CD4-positive, alpha-beta memory T cell (primary cell): ENCODE measurements at regions not wholly inside any gene's neighbourhood (a gene's known extent, or its start where the extent isn't known, plus 50 kb on each side); places are given as distances from the start of the nearest gene placed in this dataset.

Source experiments
- CTCF ChIA-PET: fragments of 350-600 bp; sonication (Branson Sonifier 250); formaldehyde crosslinking; loops from one replicate; lab custom pipeline; 2021; ENCODE audit warnings: inconsistent platforms; ENCODE audit not compliant: partially characterized antibody; lab: Charles Lee
- POLR2A ChIA-PET: fragments of 350-600 bp; sonication (Branson Sonifier 250); formaldehyde crosslinking; loops from one replicate; lab custom pipeline; 2021; ENCODE audit not compliant: partially characterized antibody; lab: Charles Lee
- DNase-seq, 5 donors: peaks; one replicate each; pipeline versions ENCODE4 v3.0.0 to v3.0.0-alpha.2; 2020 to 2022; ENCODE audit warnings: mixed read lengths in 1 of 5
- H3K27ac ChIP-seq: one replicate; pipeline ENCODE4 v1.7.0; 2013; ENCODE audit warnings: low read depth, low read length
- H3K27me3 ChIP-seq: 2 replicates; pipeline ENCODE4 v1.7.0; 2013; ENCODE audit warnings: mild to moderate bottlenecking, low read length, moderate library complexity; ENCODE audit not compliant: insufficient read depth
- H3K36me3 ChIP-seq: 2 replicates; pipeline ENCODE4 v1.7.0; 2013; ENCODE audit warnings: mild to moderate bottlenecking, low read length, moderate library complexity; ENCODE audit not compliant: insufficient read depth
- H3K4me1 ChIP-seq: 2 replicates; pipeline ENCODE4 v1.7.0; 2013; ENCODE audit warnings: mild to moderate bottlenecking, low read length, moderate library complexity; ENCODE audit not compliant: insufficient read depth
- H3K4me3 ChIP-seq, 2 donors: one replicate each; pipeline ENCODE4 v1.7.0; 2013; ENCODE audit warnings: low read length in 2 of 2, mild to moderate bottlenecking in 1 of 2
- H3K9me3 ChIP-seq, 2 donors: one replicate each; pipeline ENCODE4 v1.7.0; 2013; ENCODE audit warnings: low read length in 2 of 2, control low read depth in 1 of 2; ENCODE audit not compliant: control insufficient read depth in 1 of 2
- H3K27ac Mint-ChIP-seq, 7 donors: one replicate each; pipeline ENCODE4 v1.8.0; 2020 to 2021; ENCODE audit warnings: mixed read lengths in 7 of 7, mild to moderate bottlenecking in 6 of 7, inconsistent platforms in 3 of 7, moderate library complexity in 3 of 7
- H3K27me3 Mint-ChIP-seq, 2 donors: one replicate each; pipeline ENCODE4 v1.8.0; 2020 to 2021; ENCODE audit warnings: mixed read lengths in 2 of 2
- H3K36me3 Mint-ChIP-seq, 2 donors: one replicate each; pipeline ENCODE4 v1.8.0; 2020 to 2021; ENCODE audit warnings: mixed read lengths in 2 of 2, inconsistent platforms in 1 of 2, mild to moderate bottlenecking in 1 of 2
- H3K4me1 Mint-ChIP-seq, 4 donors: one replicate each; pipeline ENCODE4 v1.8.0; 2020 to 2021; ENCODE audit warnings: mixed read lengths in 4 of 4, mild to moderate bottlenecking in 1 of 4
- H3K4me3 Mint-ChIP-seq, 8 donors: one replicate each; pipeline ENCODE4 v1.8.0; 2020 to 2021; ENCODE audit warnings: mixed read lengths in 8 of 8, mild to moderate bottlenecking in 7 of 8, moderate library complexity in 6 of 8, inconsistent platforms in 3 of 8
- H3K9me3 Mint-ChIP-seq, 8 donors: one replicate each; pipeline ENCODE4 v1.8.0; 2020 to 2021; ENCODE audit warnings: mixed read lengths in 8 of 8, mild to moderate bottlenecking in 5 of 8, inconsistent platforms in 3 of 8, moderate library complexity in 1 of 8
- intact Hi-C: fragments of 100-400 bp; cut with micrococcal nuclease; formaldehyde crosslinking; loops from one replicate; pipeline ENCODE4 v1.15.1; 2023

- intact Hi-C loops, result no loop called here
- CTCF ChIA-PET, result no interaction called here
- no peaks in the 10 kb centered on the region for H3K27me3 Mint-ChIP-seq
- no peaks in the 10 kb centered on the region for H3K4me1 Mint-ChIP-seq
- no peak overlapping the region for H3K27ac Mint-ChIP-seq
- Histone ChIP-seq H3K9me3 (peaks cover 0 to 3% of the 10 kb centered on the region in 2 donors), H3K4me1 (no peaks in the 10 kb centered on the region), H3K36me3 (no peaks in the 10 kb centered on the region), H3K27ac (no peak overlapping the region), H3K4me3 (no peak overlapping the region), H3K27me3 (no peaks in the 10 kb centered on the region)
- H3K4me3 Mint-ChIP-seq, result no peak overlapping the region
- H3K36me3 Mint-ChIP-seq, result no peaks in the 10 kb centered on the region
- POLR2A ChIA-PET, result no interaction called here
- no peak for DNase-seq
- H3K9me3 Mint-ChIP-seq, result peaks cover 4 to 15% (median 10%) of the 10 kb centered on the region in 8 donors
These were observed 1030.1 kb downstream of the FSTL5 start for GRCh38 chr4:161133586-161134276.

DNA sequence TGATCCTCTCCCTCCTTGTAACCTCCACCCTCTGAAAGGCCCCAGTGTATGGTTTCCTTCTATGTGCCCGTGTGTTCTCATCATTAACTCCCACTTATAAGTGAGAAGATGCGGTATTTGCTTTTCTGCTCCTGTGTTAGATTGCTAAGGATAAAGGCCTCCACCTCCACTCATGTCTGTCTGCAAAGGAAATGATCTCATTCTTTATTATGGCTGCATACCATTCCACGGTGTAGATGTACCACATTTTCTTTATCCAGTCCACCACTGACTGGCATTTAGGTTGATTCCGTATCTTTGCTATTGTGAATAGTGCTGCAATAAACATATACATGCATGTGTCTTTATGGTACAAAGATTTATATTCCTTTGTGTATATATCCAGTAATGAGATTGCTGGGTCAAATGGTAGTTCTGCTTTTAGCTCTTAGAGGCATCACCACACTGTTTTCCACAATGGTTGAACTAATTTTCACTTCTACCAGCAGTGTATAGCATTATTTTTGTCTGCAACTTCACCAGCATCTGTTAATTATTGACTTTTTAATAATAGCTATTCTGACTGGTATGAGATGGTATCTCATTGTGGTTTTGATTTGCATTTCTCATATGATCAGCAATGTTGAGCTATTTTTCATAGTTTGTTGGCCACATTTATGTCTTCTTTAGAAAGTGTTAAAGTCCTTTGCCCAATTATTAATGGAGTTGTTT lies 1030.9 kb downstream of the FSTL5 start:
- Mint-ChIP-seq H3K36me3 (no peaks in the 10 kb centered on the region), H3K27me3 (no peaks in the 10 kb centered on the region), H3K9me3 (peaks cover 4 to 12% (median 7%) of the 10 kb centered on the region in 8 donors), H3K4me3 (no peak overlapping the region), H3K4me1 (no peaks in the 10 kb centered on the region), H3K27ac (no peak overlapping the region)
- Histone ChIP-seq H3K36me3 (no peaks in the 10 kb centered on the region), H3K27ac (no peak overlapping the region), H3K4me3 (no peak overlapping the region), H3K9me3 (peaks cover 0 to 3% of the 10 kb centered on the region in 2 donors), H3K4me1 (no peaks in the 10 kb centered on the region), H3K27me3 (no peaks in the 10 kb centered on the region)
- CTCF ChIA-PET, result no interaction called here
- DNase-seq, result no peak
- POLR2A ChIA-PET, result no interaction called here
- intact Hi-C loops, result no loop called here

- no peaks in the 10 kb centered on the region for H3K36me3 Mint-ChIP-seq
- ChIA-PET CTCF (no interaction called here), POLR2A (no interaction called here)
- no peaks in the 10 kb centered on the region for H3K36me3 ChIP-seq
- no peak overlapping the region for H3K27ac Mint-ChIP-seq
- no peaks in the 10 kb centered on the region for H3K9me3 ChIP-seq
- no peak overlapping the region for H3K27ac ChIP-seq
- no peaks in the 10 kb centered on the region for H3K27me3 ChIP-seq
- H3K4me3 Mint-ChIP-seq, result no peak overlapping the region
- H3K27me3 Mint-ChIP-seq, result no peaks in the 10 kb centered on the region
- DNase-seq, result no peak
- H3K9me3 Mint-ChIP-seq, result peaks cover 0 to 25% (median 12%) of the 10 kb centered on the region in 8 donors
- no peaks in the 10 kb centered on the region for H3K4me1 Mint-ChIP-seq
- intact Hi-C loops, result no loop called here
- no peak overlapping the region for H3K4me3 ChIP-seq
- no peaks in the 10 kb centered on the region for H3K4me1 ChIP-seq
These were observed 1042.3 kb downstream of the FSTL5 start for GRCh38 chr4:161121451-161121850.

GRCh38 chr4:161101881-161102280 lies 1061.9 kb downstream of the FSTL5 start:
- Mint-ChIP-seq H3K27ac (no peak overlapping the region), H3K9me3 (peaks cover 0 to 23% (median 8%) of the 10 kb centered on the region in 8 donors), H3K27me3 (no peaks in the 10 kb centered on the region), H3K4me3 (no peak overlapping the region), H3K36me3 (no peaks in the 10 kb centered on the region), H3K4me1 (no peaks in the 10 kb centered on the region)
- CTCF ChIA-PET, result no interaction called here
- H3K36me3 ChIP-seq, result no peaks in the 10 kb centered on the region
- H3K27ac ChIP-seq, result no peak overlapping the region
- H3K27me3 ChIP-seq, result no peaks in the 10 kb centered on the region
- no peaks in the 10 kb centered on the region for H3K4me1 ChIP-seq
- POLR2A ChIA-PET, result no interaction called here
- peaks cover 0 to 4% of the 10 kb centered on the region in 2 donors for H3K9me3 ChIP-seq
- intact Hi-C loops, result no loop called here
- H3K4me3 ChIP-seq, result no peak overlapping the region
- no peak for DNase-seq

GRCh38 chr4:161097821-161098220 lies 1066.0 kb downstream of the FSTL5 start:
- Histone ChIP-seq H3K27me3 (no peaks in the 10 kb centered on the region), H3K4me3 (no peak overlapping the region), H3K27ac (no peak overlapping the region), H3K4me1 (no peaks in the 10 kb centered on the region), H3K36me3 (no peaks in the 10 kb centered on the region), H3K9me3 (no peaks in the 10 kb centered on the region)
- POLR2A ChIA-PET, result no interaction called here
- Mint-ChIP-seq H3K4me3 (no peak overlapping the region), H3K4me1 (no peaks in the 10 kb centered on the region), H3K27me3 (no peaks in the 10 kb centered on the region), H3K36me3 (no peaks in the 10 kb centered on the region), H3K27ac (no peak overlapping the region), H3K9me3 (peaks cover 0 to 6% (median 3%) of the 10 kb centered on the region in 8 donors)
- CTCF ChIA-PET, result no interaction called here
- intact Hi-C loops, result no loop called here
- DNase-seq, result no peak

GRCh38 chr4:161061046-161061445 lies 1102.8 kb downstream of the FSTL5 start:
- Mint-ChIP-seq H3K36me3 (no peaks in the 10 kb centered on the region), H3K27ac (no peak overlapping the region), H3K9me3 (peaks cover 0 to 16% (median 6%) of the 10 kb centered on the region in 8 donors), H3K27me3 (no peaks in the 10 kb centered on the region), H3K4me3 (no peak overlapping the region), H3K4me1 (no peaks in the 10 kb centered on the region)
- no peaks in the 10 kb centered on the region for H3K27me3 ChIP-seq
- DNase-seq, result no peak
- CTCF ChIA-PET, result no interaction called here
- POLR2A ChIA-PET, result no interaction called here
- no peak overlapping the region for H3K27ac ChIP-seq
- H3K9me3 ChIP-seq, result no peaks in the 10 kb centered on the region
- H3K4me1 ChIP-seq, result no peaks in the 10 kb centered on the region
- no peak overlapping the region for H3K4me3 ChIP-seq
- intact Hi-C loops, result no loop called here
- no peaks in the 10 kb centered on the region for H3K36me3 ChIP-seq
